HepG2 (cell line): ENCODE measurements at regions not wholly inside any gene's neighbourhood (a gene's known extent, or its start where the extent isn't known, plus 50 kb on each side); places are given as distances from the start of the nearest gene placed in this dataset.

ENCODE experiments used
- ATAC-seq: fragments of 200-7000 bp; cut with Tn5 transposase; 3 replicates; pipeline ENCODE4 v1.9.1; 2020; ENCODE audit warnings: mild to moderate bottlenecking, moderate library complexity
- BruUV-seq: library from RNA; stranded (reverse); fragments of 400-500 nt; replicated peaks from 2 replicates; lab custom pipeline; 2021; lab: Mats Ljungman, UMichigan
- CTCF ChIA-PET: fragments of 300-600 bp; formaldehyde crosslinking; extraction: SDS; loops from one replicate; lab custom pipeline; 2021; ENCODE audit warnings: low total read pairs, inconsistent platforms, low intra/inter-chr PET ratio; lab: Yijun Ruan, JAX
- POLR2A ChIA-PET: fragments of 350-600 bp; sonication (Branson Sonifier 250); formaldehyde crosslinking; loops from one replicate; lab custom pipeline; 2020; ENCODE audit warnings: antibody characterized with exemption, inconsistent platforms; lab: Yijun Ruan, JAX
- DNase-seq: peaks from one replicate; pipeline ENCODE4 v3.0.0-alpha.2; 2015; ENCODE audit warnings: low spot score
- FAIRE-seq: peaks from 3 replicates; lab custom pipeline; 2011; peaks lifted over from hg19 to GRCh38; lab: Jason Lieb, UNC
- H2AFZ ChIP-seq: one replicate; pipeline ENCODE4 v1.6.1; 2011; ENCODE audit warnings: low read length, inconsistent platforms
- H3K27ac ChIP-seq: fragments of 300-600 bp; 3 replicates; pipeline ENCODE4 v1.8.0; 2011; ENCODE audit warnings: mixed run types, mild to moderate bottlenecking, mixed read lengths, low read length, inconsistent platforms; ENCODE audit not compliant: insufficient read depth; ENCODE audit errors: extremely low read length
- H3K27me3 ChIP-seq, 2 experiments: fragments of 200-600 bp in 1 of 2; 2 replicates in 1 of 2; 3 replicates in 1 of 2; pipeline versions ENCODE4 v1.6.0 to v1.8.0; 2011; ENCODE audit warnings: low read length in 2 of 2, mild to moderate bottlenecking in 2 of 2, moderate library complexity in 2 of 2, inconsistent platforms in 1 of 2; ENCODE audit not compliant: insufficient read depth in 2 of 2, control insufficient read depth in 1 of 2
- H3K36me3 ChIP-seq, 2 experiments: fragments of 200-600 bp in 1 of 2; replicated peaks in 1 of 2; 2 replicates in 1 of 2; 3 replicates in 1 of 2; pipeline versions ENCODE4 v1.5.1 to v1.8.0; 2011; ENCODE audit warnings: low read length in 2 of 2, inconsistent platforms in 1 of 2; ENCODE audit not compliant: insufficient read depth in 2 of 2, control insufficient read depth in 1 of 2
- H3K4me1 ChIP-seq: 2 replicates; pipeline ENCODE4 v1.5.1; 2012; ENCODE audit warnings: low read length, inconsistent platforms; ENCODE audit not compliant: insufficient read depth
- H3K4me2 ChIP-seq: 2 replicates; pipeline ENCODE4 v1.6.0; 2011; ENCODE audit warnings: low read depth, low read length, inconsistent platforms
- H3K4me3 ChIP-seq, 3 experiments: fragments of 200-600 bp in 1 of 3; sonication (generic), shearing (Covaris generic) in 1 of 3; replicated peaks in 1 of 3; 2 replicates each; pipeline ENCODE4 v1.5.1; 2011 to 2016; ENCODE audit warnings: low read length in 3 of 3, inconsistent platforms in 2 of 3, low read depth in 2 of 3, mild to moderate bottlenecking in 2 of 3, control low read depth in 1 of 3, mixed read lengths in 1 of 3; ENCODE audit not compliant: insufficient read depth in 1 of 3
- H3K79me2 ChIP-seq: one replicate; pipeline ENCODE4 v1.6.1; 2011; ENCODE audit warnings: low read length, inconsistent platforms; ENCODE audit not compliant: insufficient read depth
- H3K9ac ChIP-seq: 2 replicates; pipeline ENCODE4 v1.6.0; 2011; ENCODE audit warnings: mild to moderate bottlenecking, low read depth, low read length, inconsistent platforms; ENCODE audit not compliant: insufficient read depth
- H3K9me3 ChIP-seq: 2 replicates; pipeline ENCODE4 v1.5.1; 2012; ENCODE audit warnings: mild to moderate bottlenecking, low read length
- H4K20me1 ChIP-seq: 2 replicates; pipeline ENCODE4 v1.6.0; 2011; ENCODE audit warnings: inconsistent platforms, mild to moderate bottlenecking, low read length, moderate library complexity; ENCODE audit not compliant: insufficient read depth
- ASH2L ChIP-seq: fragments of 300-600, 200-600 bp; sonication (generic); IDR thresholded peaks from 2 replicates; pipeline ENCODE4 v1.7.0; 2017; ENCODE audit warnings: low read depth, mild to moderate bottlenecking, moderate library complexity, mixed read lengths, low read length; ENCODE audit not compliant: insufficient read length
- ZHX2 ChIP-seq, 2 experiments: sonication (generic) in 1 of 2; formaldehyde crosslinking in 1 of 2; IDR thresholded peaks; 2 replicates each; pipeline versions ENCODE4 v1.6.1 to v1.9.0; 2014 to 2022; ENCODE audit warnings: antibody characterized with exemption in 1 of 2, borderline replicate concordance in 1 of 2, inconsistent platforms in 1 of 2, low read depth in 1 of 2, missing genetic modification reagents in 1 of 2
- ZMAT3 ChIP-seq: sonication (generic); formaldehyde crosslinking; conservative IDR thresholded peaks from 2 replicates; pipeline ENCODE4 v1.7.0; 2021; ENCODE audit warnings: missing genetic modification reagents
- WGBS: methylation state at CpG from one replicate; pipeline ENCODE4 v1.1.6; 2017; ENCODE audit warnings: low lambda C conversion rate; 5-methylcytosine and 5-hydroxymethylcytosine counted together
- in situ Hi-C: cut with HindIII; loops from 2 replicates; pipeline ENCODE4 v1.10.0; 2017; ENCODE audit warnings: low pct_unique_long_range_greater_than_20kb; ENCODE audit not compliant: extremely low pct_ligation_motif_present
- intact Hi-C: fragments of 100-400 bp; cut with micrococcal nuclease; formaldehyde crosslinking; loops from one replicate; pipeline ENCODE4 v1.10.0; 2022; ENCODE audit not compliant: unreplicated experiment
- TF ChIP-seq, protein P1 (sequence below): sonication (generic); formaldehyde crosslinking; IDR thresholded peaks from 2 replicates; pipeline ENCODE4 v1.5.0; 2020; ENCODE audit warnings: mild to moderate bottlenecking, missing genetic modification reagents
- TF ChIP-seq, protein P2 (sequence below): sonication (generic); formaldehyde crosslinking; IDR thresholded peaks from 2 replicates; pipeline ENCODE4 v1.4.0; 2020; ENCODE audit warnings: missing genetic modification reagents
- TF ChIP-seq, protein P3 (sequence below): sonication (generic); formaldehyde crosslinking; IDR thresholded peaks from one replicate; pipeline ENCODE4 v1.5.1; 2020; ENCODE audit warnings: mild to moderate bottlenecking, missing genetic modification reagents; ENCODE audit errors: not compliant biosample characterization

DNA sequence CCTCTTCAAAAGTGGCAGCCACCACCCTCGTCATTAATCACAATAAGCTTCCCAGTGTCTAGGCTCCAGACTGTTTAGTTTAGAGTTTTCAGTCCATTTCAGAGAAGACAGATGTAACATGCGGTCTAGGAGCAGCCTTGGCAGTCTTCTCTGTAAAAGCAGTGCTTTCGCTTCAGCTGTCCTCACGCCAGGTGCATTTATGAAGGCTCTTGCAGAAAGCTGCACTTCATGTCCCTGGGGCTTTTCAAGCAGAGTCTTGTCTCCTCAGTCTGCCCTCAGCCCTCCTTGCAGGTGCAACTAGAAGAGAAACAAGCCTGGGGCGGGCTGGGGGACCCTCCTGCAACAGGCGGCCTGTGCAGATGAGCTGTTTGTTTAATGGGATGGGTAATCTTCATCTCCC lies 281.9 kb downstream of the DRD1 start:
- H3K36me3 ChIP-seq: no peaks in the 10 kb centered on the region
- in situ Hi-C loops (no loop called here), intact Hi-C loops (no loop called here)
- POLR2A ChIA-PET: no interaction called here
- no peak for ATAC-seq
- no peaks in the 10 kb centered on the region for H3K79me2 ChIP-seq
- no peak for DNase-seq
- CTCF ChIA-PET: no interaction called here
- H3K4me3 ChIP-seq: no peak overlapping the region
- H4K20me1 ChIP-seq: no peaks in the 10 kb centered on the region
- H3K4me1 ChIP-seq: no peaks in the 10 kb centered on the region
- no peaks in the 10 kb centered on the region for H3K9me3 ChIP-seq
- no peaks in the 10 kb centered on the region for H3K27me3 ChIP-seq
- H2AFZ ChIP-seq: no peak overlapping the region
- WGBS: 49% methylated on average over 6 of the region's 6 CpGs
- H3K4me2 ChIP-seq: no peak overlapping the region
- no peak overlapping the region for H3K9ac ChIP-seq
- no TSS peak for BruUV-seq
- FAIRE-seq: no peak
- no peak overlapping the region for H3K27ac ChIP-seq
- TF ChIP-seq, protein P1, sequence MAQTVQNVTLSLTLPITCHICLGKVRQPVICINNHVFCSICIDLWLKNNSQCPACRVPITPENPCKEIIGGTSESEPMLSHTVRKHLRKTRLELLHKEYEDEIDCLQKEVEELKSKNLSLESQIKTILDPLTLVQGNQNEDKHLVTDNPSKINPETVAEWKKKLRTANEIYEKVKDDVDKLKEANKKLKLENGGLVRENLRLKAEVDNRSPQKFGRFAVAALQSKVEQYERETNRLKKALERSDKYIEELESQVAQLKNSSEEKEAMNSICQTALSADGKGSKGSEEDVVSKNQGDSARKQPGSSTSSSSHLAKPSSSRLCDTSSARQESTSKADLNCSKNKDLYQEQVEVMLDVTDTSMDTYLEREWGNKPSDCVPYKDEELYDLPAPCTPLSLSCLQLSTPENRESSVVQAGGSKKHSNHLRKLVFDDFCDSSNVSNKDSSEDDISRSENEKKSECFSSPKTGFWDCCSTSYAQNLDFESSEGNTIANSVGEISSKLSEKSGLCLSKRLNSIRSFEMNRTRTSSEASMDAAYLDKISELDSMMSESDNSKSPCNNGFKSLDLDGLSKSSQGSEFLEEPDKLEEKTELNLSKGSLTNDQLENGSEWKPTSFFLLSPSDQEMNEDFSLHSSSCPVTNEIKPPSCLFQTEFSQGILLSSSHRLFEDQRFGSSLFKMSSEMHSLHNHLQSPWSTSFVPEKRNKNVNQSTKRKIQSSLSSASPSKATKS (CRISPR knock-in tag): no peak
- no peak for TF ChIP-seq ZHX2 (IDR thresholded peaks at IDR 0.05; ENCODE audit: low read depth)
- TF ChIP-seq ZHX2 (CRISPR knock-in tag; IDR thresholded peaks at IDR 0.05; ENCODE audit: borderline replicate concordance): no peak
- no peak for TF ChIP-seq ZMAT3 (CRISPR knock-in tag)
- TF ChIP-seq ASH2L: no peak
- TF ChIP-seq, protein P2, sequence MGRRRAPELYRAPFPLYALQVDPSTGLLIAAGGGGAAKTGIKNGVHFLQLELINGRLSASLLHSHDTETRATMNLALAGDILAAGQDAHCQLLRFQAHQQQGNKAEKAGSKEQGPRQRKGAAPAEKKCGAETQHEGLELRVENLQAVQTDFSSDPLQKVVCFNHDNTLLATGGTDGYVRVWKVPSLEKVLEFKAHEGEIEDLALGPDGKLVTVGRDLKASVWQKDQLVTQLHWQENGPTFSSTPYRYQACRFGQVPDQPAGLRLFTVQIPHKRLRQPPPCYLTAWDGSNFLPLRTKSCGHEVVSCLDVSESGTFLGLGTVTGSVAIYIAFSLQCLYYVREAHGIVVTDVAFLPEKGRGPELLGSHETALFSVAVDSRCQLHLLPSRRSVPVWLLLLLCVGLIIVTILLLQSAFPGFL: no peak
- TF ChIP-seq, protein P3, sequence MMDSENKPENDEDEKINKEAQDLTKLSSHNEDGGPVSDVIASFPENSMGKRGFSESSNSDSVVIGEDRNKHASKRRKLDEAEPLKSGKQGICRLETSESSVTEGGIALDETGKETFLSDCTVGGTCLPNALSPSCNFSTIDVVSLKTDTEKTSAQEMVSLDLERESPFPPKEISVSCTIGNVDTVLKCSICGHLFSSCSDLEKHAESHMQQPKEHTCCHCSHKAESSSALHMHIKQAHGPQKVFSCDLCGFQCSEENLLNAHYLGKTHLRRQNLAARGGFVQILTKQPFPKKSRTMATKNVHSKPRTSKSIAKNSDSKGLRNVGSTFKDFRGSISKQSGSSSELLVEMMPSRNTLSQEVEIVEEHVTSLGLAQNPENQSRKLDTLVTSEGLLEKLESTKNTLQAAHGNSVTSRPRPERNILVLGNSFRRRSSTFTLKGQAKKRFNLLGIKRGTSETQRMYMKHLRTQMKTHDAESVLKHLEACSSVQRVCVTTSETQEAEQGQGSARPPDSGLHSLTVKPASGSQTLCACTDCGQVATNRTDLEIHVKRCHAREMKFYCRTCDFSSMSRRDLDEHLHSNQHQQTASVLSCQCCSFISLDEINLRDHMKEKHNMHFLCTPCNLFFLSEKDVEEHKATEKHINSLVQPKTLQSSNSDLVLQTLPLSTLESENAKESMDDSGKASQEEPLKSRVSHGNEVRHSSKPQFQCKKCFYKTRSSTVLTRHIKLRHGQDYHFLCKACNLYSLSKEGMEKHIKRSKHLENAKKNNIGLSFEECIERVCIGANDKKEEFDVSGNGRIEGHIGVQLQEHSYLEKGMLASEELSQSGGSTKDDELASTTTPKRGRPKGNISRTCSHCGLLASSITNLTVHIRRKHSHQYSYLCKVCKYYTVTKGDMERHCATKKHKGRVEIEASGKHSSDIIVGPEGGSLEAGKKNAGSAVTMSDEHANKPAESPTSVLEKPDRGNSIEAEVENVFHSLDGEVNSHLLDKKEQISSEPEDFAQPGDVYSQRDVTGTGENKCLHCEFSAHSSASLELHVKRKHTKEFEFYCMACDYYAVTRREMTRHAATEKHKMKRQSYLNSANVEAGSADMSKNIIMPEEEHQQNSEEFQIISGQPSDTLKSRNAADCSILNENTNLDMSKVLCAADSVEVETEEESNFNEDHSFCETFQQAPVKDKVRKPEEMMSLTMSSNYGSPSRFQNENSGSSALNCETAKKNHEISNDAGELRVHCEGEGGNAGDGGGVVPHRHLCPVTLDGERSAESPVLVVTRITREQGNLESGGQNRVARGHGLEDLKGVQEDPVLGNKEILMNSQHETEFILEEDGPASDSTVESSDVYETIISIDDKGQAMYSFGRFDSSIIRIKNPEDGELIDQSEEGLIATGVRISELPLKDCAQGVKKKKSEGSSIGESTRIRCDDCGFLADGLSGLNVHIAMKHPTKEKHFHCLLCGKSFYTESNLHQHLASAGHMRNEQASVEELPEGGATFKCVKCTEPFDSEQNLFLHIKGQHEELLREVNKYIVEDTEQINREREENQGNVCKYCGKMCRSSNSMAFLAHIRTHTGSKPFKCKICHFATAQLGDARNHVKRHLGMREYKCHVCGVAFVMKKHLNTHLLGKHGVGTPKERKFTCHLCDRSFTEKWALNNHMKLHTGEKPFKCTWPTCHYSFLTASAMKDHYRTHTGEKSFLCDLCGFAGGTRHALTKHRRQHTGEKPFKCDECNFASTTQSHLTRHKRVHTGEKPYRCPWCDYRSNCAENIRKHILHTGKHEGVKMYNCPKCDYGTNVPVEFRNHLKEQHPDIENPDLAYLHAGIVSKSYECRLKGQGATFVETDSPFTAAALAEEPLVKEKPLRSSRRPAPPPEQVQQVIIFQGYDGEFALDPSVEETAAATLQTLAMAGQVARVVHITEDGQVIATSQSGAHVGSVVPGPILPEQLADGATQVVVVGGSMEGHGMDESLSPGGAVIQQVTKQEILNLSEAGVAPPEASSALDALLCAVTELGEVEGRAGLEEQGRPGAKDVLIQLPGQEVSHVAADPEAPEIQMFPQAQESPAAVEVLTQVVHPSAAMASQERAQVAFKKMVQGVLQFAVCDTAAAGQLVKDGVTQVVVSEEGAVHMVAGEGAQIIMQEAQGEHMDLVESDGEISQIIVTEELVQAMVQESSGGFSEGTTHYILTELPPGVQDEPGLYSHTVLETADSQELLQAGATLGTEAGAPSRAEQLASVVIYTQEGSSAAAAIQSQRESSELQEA (CRISPR knock-in tag): no peak
